DND-41 (cell line): ENCODE measurements at regions not wholly inside any gene's neighbourhood (a gene's known extent, or its start where the extent isn't known, plus 50 kb on each side); places are given as distances from the start of the nearest gene placed in this dataset.

Experiments used
- ATAC-seq: fragments of 200-7000 bp; cut with Tn5 transposase; 3 replicates; pipeline ENCODE4 v1.9.1; 2021; ENCODE audit warnings: low read depth; ENCODE audit not compliant: insufficient read depth
- DNase-seq: peaks from one replicate; pipeline ENCODE4 v3.0.0-alpha.2; 2020
- H2AFZ ChIP-seq: 2 replicates; pipeline ENCODE4 v1.6.0; 2012; ENCODE audit warnings: low read depth, low read length
- H3K27ac ChIP-seq: 2 replicates; pipeline ENCODE4 v1.5.1; 2012; ENCODE audit warnings: low read length, inconsistent platforms
- H3K27me3 ChIP-seq: fragments of 200-600 bp; sonication (generic); 2 replicates; pipeline ENCODE4 v1.6.0; 2012; ENCODE audit warnings: low read length, mild to moderate bottlenecking, inconsistent platforms; ENCODE audit not compliant: insufficient read depth, poor library complexity
- H3K36me3 ChIP-seq: 2 replicates; pipeline ENCODE4 v1.5.1; 2012; ENCODE audit warnings: low read length, inconsistent platforms; ENCODE audit not compliant: insufficient read depth
- H3K4me1 ChIP-seq: 2 replicates; pipeline ENCODE4 v1.5.1; 2012; ENCODE audit warnings: mild to moderate bottlenecking, low read length; ENCODE audit not compliant: insufficient read depth
- H3K4me2 ChIP-seq: 2 replicates; pipeline ENCODE4 v1.6.0; 2012; ENCODE audit warnings: mild to moderate bottlenecking, moderate library complexity, low read length, inconsistent platforms; ENCODE audit not compliant: insufficient read depth
- H3K4me3 ChIP-seq, 2 experiments: fragments of 200-600 bp in 1 of 2; shearing (Covaris generic) in 1 of 2; 2 replicates each; pipeline ENCODE4 v1.5.1; 2012 to 2016; ENCODE audit warnings: inconsistent platforms in 2 of 2, low read length in 2 of 2, mild to moderate bottlenecking in 2 of 2, low read depth in 1 of 2, moderate library complexity in 1 of 2
- H3K79me2 ChIP-seq: 2 replicates; pipeline ENCODE4 v1.6.0; 2012; ENCODE audit warnings: low read length, inconsistent platforms; ENCODE audit not compliant: insufficient read depth
- H3K9ac ChIP-seq: 2 replicates; pipeline ENCODE4 v1.6.0; 2012; ENCODE audit warnings: low read depth, mild to moderate bottlenecking, inconsistent platforms, low read length, moderate library complexity
- H3K9me3 ChIP-seq: 2 replicates; pipeline ENCODE4 v1.5.1; 2012; ENCODE audit warnings: low read length, moderate library complexity, mild to moderate bottlenecking, inconsistent platforms; ENCODE audit not compliant: insufficient read depth, severe bottlenecking
- H4K20me1 ChIP-seq: 2 replicates; pipeline ENCODE4 v1.6.0; 2012; ENCODE audit warnings: low read length; ENCODE audit not compliant: insufficient read depth
- CTCF ChIP-seq: IDR thresholded peaks from 2 replicates; pipeline ENCODE4 v1.5.1; 2012; ENCODE audit warnings: borderline replicate concordance, low read length, moderate library complexity, mild to moderate bottlenecking; ENCODE audit not compliant: poor library complexity, severe bottlenecking; ENCODE audit errors: extremely low read depth
- EZH2 ChIP-seq: IDR thresholded peaks from 3 replicates; pipeline ENCODE4 v1.6.1; 2012; ENCODE audit warnings: borderline replicate concordance, low read depth, mild to moderate bottlenecking, moderate library complexity, low read length, inconsistent platforms; ENCODE audit not compliant: severe bottlenecking

GRCh38 chr22:48976556-48977535 lies 850.8 kb downstream of the BRD1 start:
- TF ChIP-seq CTCF (no peak), EZH2 (no peak)
- Histone ChIP-seq H3K27me3 (peaks cover 4% of the 10 kb centered on the region), H3K4me2 (no peak overlapping the region), H3K79me2 (no peaks in the 10 kb centered on the region), H3K9ac (no peak overlapping the region), H4K20me1 (no peaks in the 10 kb centered on the region; the same call in 1 of the 2 replicates), H3K9me3 (no peaks in the 10 kb centered on the region), H2AFZ (no peak overlapping the region), H3K27ac (no peak overlapping the region), H3K4me1 (no peaks in the 10 kb centered on the region), H3K4me3 (no peak overlapping the region), H3K36me3 (no peaks in the 10 kb centered on the region)
- ATAC-seq (no peak), DNase-seq (no peak)

GRCh38 chr22:48975886-48976285 lies 851.8 kb downstream of the BRD1 start:
- H3K27ac ChIP-seq: no peak overlapping the region

GRCh38 chr22:48975316-48975741 lies 852.3 kb downstream of the BRD1 start:
- Histone ChIP-seq H3K36me3 (no peaks in the 10 kb centered on the region), H3K9ac (no peak overlapping the region), H3K4me1 (no peaks in the 10 kb centered on the region), H3K4me2 (no peak overlapping the region), H3K27me3 (peaks cover 4% of the 10 kb centered on the region), H3K27ac (no peak overlapping the region), H4K20me1 (no peaks in the 10 kb centered on the region; the same call in 1 of the 2 replicates), H2AFZ (no peak overlapping the region), H3K9me3 (no peaks in the 10 kb centered on the region), H3K79me2 (no peaks in the 10 kb centered on the region), H3K4me3 (no peak overlapping the region)
- DNase-seq: no peak
- no peak for TF ChIP-seq CTCF
- TF ChIP-seq EZH2: no peak
- no peak for ATAC-seq

More at GRCh38 chr22:48975886-48976285, 851.8 kb downstream of the BRD1 start:
- DNase-seq: no peak
- Histone ChIP-seq H3K9me3 (no peaks in the 10 kb centered on the region), H3K4me2 (no peak overlapping the region), H3K4me3 (no peak overlapping the region), H4K20me1 (no peaks in the 10 kb centered on the region; the same call in 1 of the 2 replicates), H2AFZ (no peak overlapping the region), H3K27me3 (peaks cover 4% of the 10 kb centered on the region), H3K9ac (no peak overlapping the region), H3K4me1 (no peaks in the 10 kb centered on the region), H3K79me2 (no peaks in the 10 kb centered on the region), H3K36me3 (no peaks in the 10 kb centered on the region)
- TF ChIP-seq CTCF (no peak), EZH2 (no peak)
- no peak for ATAC-seq
